SK-N-SH treated with all-trans-retinoic acid at 6 μM for 48 hours (cell line): ENCODE measurements at regions not wholly inside any gene's neighbourhood (a gene's known extent, or its start where the extent isn't known, plus 50 kb on each side); places are given as distances from the start of the nearest gene placed in this dataset.

Experiments
- ATAC-seq: fragments of 200-7000 bp; cut with Tn5 transposase; 3 replicates; pipeline ENCODE4 v1.9.1; 2020; ENCODE audit warnings: mild to moderate bottlenecking, moderate library complexity
- ARNTL ChIP-seq: fragments of 450-650 bp; formaldehyde crosslinking; IDR thresholded peaks from 2 replicates; pipeline ENCODE4 v1.5.0; 2020; ENCODE audit warnings: low read depth, mild to moderate bottlenecking, moderate library complexity, borderline replicate concordance
- BACH2 ChIP-seq: fragments of 250-450 bp; sonication (Bioruptor Pico); IDR thresholded peaks from 2 replicates; pipeline ENCODE4 v1.9.0; 2021; ENCODE audit warnings: mild to moderate bottlenecking, borderline replicate concordance
- CREB5 ChIP-seq: fragments of 250-450 bp; sonication (Bioruptor Pico); IDR thresholded peaks from 2 replicates; pipeline ENCODE4 v1.5.1; 2020; ENCODE audit warnings: low read depth, mild to moderate bottlenecking, moderate library complexity
- CSDC2 ChIP-seq: fragments of 250-450 bp; sonication (Bioruptor Pico); IDR thresholded peaks from 2 replicates; pipeline ENCODE4 v1.5.0; 2020; ENCODE audit warnings: mild to moderate bottlenecking, moderate library complexity
- CSRNP3 ChIP-seq: fragments of 250-450 bp; sonication (Bioruptor Pico); IDR thresholded peaks from 2 replicates; pipeline ENCODE4 v1.5.1; 2021; ENCODE audit warnings: mild to moderate bottlenecking, moderate library complexity
- ESRRG ChIP-seq: fragments of 250-450 bp; sonication (Bioruptor Pico); IDR thresholded peaks from 2 replicates; pipeline ENCODE4 v1.6.1; 2021; ENCODE audit warnings: mild to moderate bottlenecking
- GLIS3 ChIP-seq: fragments of 250-450 bp; sonication (Bioruptor Pico); IDR thresholded peaks from 2 replicates; pipeline ENCODE4 v1.5.0; 2020; ENCODE audit warnings: mild to moderate bottlenecking, moderate library complexity
- ISL1 ChIP-seq: fragments of 250-450 bp; sonication (Bioruptor Pico); IDR thresholded peaks from 2 replicates; pipeline ENCODE4 v2.1.2; 2022; ENCODE audit warnings: mild to moderate bottlenecking, moderate library complexity
- OSR1 ChIP-seq: fragments of 250-450 bp; sonication (Bioruptor Pico); IDR thresholded peaks from 2 replicates; pipeline ENCODE4 v1.8.0; 2022; ENCODE audit warnings: moderate library complexity, mild to moderate bottlenecking, inconsistent platforms
- PATZ1 ChIP-seq: fragments of 250-450 bp; sonication (Bioruptor Pico); IDR thresholded peaks from 2 replicates; pipeline ENCODE4 v1.8.0; 2020; ENCODE audit warnings: mild to moderate bottlenecking, moderate library complexity, borderline replicate concordance
- POU6F1 ChIP-seq: fragments of 250-450 bp; sonication (Bioruptor Pico); IDR thresholded peaks from 2 replicates; pipeline ENCODE4 v1.8.0; 2021; ENCODE audit warnings: low read depth, mild to moderate bottlenecking, moderate library complexity, borderline replicate concordance
- PPARA ChIP-seq: fragments of 250-450 bp; sonication (Bioruptor Pico); IDR thresholded peaks from 2 replicates; pipeline ENCODE4 v1.5.0; 2020; ENCODE audit warnings: mild to moderate bottlenecking, borderline replicate concordance
- RARB ChIP-seq: fragments of 250-450 bp; sonication (Bioruptor Pico); IDR thresholded peaks from 2 replicates; pipeline ENCODE4 v1.8.0; 2021; ENCODE audit warnings: mild to moderate bottlenecking, moderate library complexity
- SNAI2 ChIP-seq: fragments of 250-450 bp; sonication (Bioruptor Pico); IDR thresholded peaks from 2 replicates; pipeline ENCODE4 v1.5.0; 2020; ENCODE audit warnings: mild to moderate bottlenecking, moderate library complexity
- TCF4 ChIP-seq: fragments of 250-450 bp; sonication (Bioruptor Pico); IDR thresholded peaks from 2 replicates; pipeline ENCODE4 v1.8.0; 2021; ENCODE audit warnings: mild to moderate bottlenecking, moderate library complexity, borderline replicate concordance
- TOX ChIP-seq: fragments of 250-450 bp; sonication (Bioruptor Pico); IDR thresholded peaks from 2 replicates; pipeline ENCODE4 v1.8.0; 2021; ENCODE audit warnings: mild to moderate bottlenecking, moderate library complexity, borderline replicate concordance
- ZC3H10 ChIP-seq: fragments of 250-450 bp; sonication (Bioruptor Pico); IDR thresholded peaks from 2 replicates; pipeline ENCODE4 v1.5.1; 2021; ENCODE audit warnings: mild to moderate bottlenecking, moderate library complexity
- ZFP3 ChIP-seq: fragments of 250-450 bp; sonication (Bioruptor Pico); IDR thresholded peaks from 2 replicates; pipeline ENCODE4 v1.5.0; 2020; ENCODE audit warnings: mild to moderate bottlenecking, moderate library complexity
- ZFP30 ChIP-seq: fragments of 450-650 bp; formaldehyde crosslinking; IDR thresholded peaks from 2 replicates; pipeline ENCODE4 v1.5.0; 2022; ENCODE audit warnings: mild to moderate bottlenecking, moderate library complexity
- ZNF565 ChIP-seq: fragments of 450-650 bp; formaldehyde crosslinking; conservative IDR thresholded peaks from 2 replicates; pipeline ENCODE4 v1.5.0; 2020; ENCODE audit warnings: low read depth, mild to moderate bottlenecking, moderate library complexity
- ZNF70 ChIP-seq: fragments of 450-650 bp; formaldehyde crosslinking; IDR thresholded peaks from 2 replicates; pipeline ENCODE4 v1.5.0; 2020; ENCODE audit warnings: mild to moderate bottlenecking, moderate library complexity
- ZNF8 ChIP-seq: fragments of 450-650 bp; formaldehyde crosslinking; IDR thresholded peaks from 2 replicates; pipeline ENCODE4 v1.5.0; 2020; ENCODE audit warnings: mild to moderate bottlenecking, moderate library complexity
- TF ChIP-seq, protein P1 (sequence below): fragments of 250-450 bp; sonication (Bioruptor Pico); IDR thresholded peaks from 2 replicates; pipeline ENCODE4 v1.5.0; 2020; ENCODE audit warnings: mild to moderate bottlenecking, moderate library complexity

DNA sequence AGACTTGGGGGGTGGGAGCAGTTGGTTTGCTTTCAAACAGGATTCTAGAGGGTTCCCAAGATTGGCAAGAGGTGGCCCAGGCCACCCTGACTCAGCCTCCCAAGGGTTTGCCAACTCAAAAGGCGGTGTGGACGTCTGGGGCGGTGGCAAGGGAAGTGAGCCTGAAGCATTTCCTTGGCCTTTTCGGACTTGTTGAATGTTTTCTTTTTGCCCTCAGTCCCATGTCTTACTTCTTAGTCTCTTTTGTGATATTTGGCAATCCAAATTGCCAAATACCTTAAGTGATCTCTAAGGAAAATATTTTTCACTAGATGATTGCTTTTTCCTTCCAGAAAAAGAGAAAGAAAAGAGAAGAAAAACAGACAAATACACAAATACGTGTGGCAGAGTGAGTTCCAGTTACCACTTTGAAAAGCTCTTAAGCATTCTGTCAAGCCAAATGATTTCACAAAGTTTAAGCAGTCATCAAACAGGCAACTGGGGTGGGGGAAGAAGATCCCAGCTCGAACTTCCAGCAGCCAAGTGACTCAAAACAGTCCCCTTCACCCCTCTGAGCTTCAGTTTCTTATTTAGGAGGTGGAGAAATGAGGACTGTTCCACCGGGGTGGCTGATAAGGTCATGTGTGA, 374.6 kb upstream of the USP24 start:
- ATAC-seq, result no peak
- no peak for TF ChIP-seq PPARA (CRISPR knock-in tag)
- no peak for TF ChIP-seq ESRRG
- TF ChIP-seq POU6F1 (CRISPR knock-in tag), result no peak
- no peak for TF ChIP-seq ZNF8 (CRISPR knock-in tag)
- no peak for TF ChIP-seq TCF4 (CRISPR knock-in tag)
- TF ChIP-seq ISL1 (CRISPR knock-in tag), result no peak
- no peak for TF ChIP-seq PATZ1 (CRISPR knock-in tag)
- TF ChIP-seq ZC3H10 (CRISPR knock-in tag), result no peak
- TF ChIP-seq, protein P1, sequence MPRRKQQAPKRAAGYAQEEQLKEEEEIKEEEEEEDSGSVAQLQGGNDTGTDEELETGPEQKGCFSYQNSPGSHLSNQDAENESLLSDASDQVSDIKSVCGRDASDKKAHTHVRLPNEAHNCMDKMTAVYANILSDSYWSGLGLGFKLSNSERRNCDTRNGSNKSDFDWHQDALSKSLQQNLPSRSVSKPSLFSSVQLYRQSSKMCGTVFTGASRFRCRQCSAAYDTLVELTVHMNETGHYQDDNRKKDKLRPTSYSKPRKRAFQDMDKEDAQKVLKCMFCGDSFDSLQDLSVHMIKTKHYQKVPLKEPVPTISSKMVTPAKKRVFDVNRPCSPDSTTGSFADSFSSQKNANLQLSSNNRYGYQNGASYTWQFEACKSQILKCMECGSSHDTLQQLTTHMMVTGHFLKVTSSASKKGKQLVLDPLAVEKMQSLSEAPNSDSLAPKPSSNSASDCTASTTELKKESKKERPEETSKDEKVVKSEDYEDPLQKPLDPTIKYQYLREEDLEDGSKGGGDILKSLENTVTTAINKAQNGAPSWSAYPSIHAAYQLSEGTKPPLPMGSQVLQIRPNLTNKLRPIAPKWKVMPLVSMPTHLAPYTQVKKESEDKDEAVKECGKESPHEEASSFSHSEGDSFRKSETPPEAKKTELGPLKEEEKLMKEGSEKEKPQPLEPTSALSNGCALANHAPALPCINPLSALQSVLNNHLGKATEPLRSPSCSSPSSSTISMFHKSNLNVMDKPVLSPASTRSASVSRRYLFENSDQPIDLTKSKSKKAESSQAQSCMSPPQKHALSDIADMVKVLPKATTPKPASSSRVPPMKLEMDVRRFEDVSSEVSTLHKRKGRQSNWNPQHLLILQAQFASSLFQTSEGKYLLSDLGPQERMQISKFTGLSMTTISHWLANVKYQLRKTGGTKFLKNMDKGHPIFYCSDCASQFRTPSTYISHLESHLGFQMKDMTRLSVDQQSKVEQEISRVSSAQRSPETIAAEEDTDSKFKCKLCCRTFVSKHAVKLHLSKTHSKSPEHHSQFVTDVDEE (CRISPR knock-in tag), result no peak
- no peak for TF ChIP-seq ZFP30 (CRISPR knock-in tag)
- TF ChIP-seq ARNTL (CRISPR knock-in tag), result no peak
- TF ChIP-seq CREB5 (CRISPR knock-in tag), result no peak
- TF ChIP-seq OSR1 (CRISPR knock-in tag), result no peak
- TF ChIP-seq BACH2, result no peak
- TF ChIP-seq SNAI2 (CRISPR knock-in tag), result no peak
- TF ChIP-seq GLIS3 (CRISPR knock-in tag), result no peak

DNA sequence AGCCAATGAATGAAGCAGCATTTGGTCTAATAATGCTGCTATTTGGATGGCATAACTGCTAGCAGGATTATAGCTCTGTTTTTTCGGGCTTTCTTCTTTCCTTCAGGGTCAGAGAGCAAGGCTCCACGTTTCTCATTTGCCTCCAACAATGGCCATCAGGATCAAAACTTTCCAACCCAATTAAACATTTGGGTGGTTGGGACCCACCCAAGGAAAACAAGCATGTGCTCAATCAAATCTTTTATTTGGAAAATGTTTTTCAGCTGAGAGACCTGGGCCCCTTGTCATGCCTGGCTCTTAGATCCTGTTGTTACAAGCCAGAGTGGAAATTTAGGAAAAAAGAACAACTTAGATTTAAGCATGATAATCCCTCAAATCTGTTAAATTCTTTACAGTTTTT, 373.1 kb upstream of the USP24 start:
- ATAC-seq, result no peak
- TF ChIP-seq TOX (no peak), PPARA (CRISPR knock-in tag) (no peak), ZFP30 (CRISPR knock-in tag) (no peak), PATZ1 (CRISPR knock-in tag) (no peak), ZNF565 (CRISPR knock-in tag) (no peak), ESRRG (no peak), CSRNP3 (CRISPR knock-in tag) (no peak), ZFP3 (CRISPR knock-in tag) (no peak), GLIS3 (CRISPR knock-in tag) (no peak), ZNF8 (CRISPR knock-in tag) (no peak), ARNTL (CRISPR knock-in tag) (no peak), CREB5 (CRISPR knock-in tag) (no peak), POU6F1 (CRISPR knock-in tag) (no peak), OSR1 (CRISPR knock-in tag) (no peak), ZC3H10 (CRISPR knock-in tag) (no peak), BACH2 (no peak), ZNF70 (CRISPR knock-in tag) (no peak), CSDC2 (CRISPR knock-in tag) (no peak), RARB (no peak), ISL1 (CRISPR knock-in tag) (no peak)
